CD4-positive, alpha-beta T cell treated with Interferon alpha-2 for 1 hour (primary cell): ENCODE measurements at regions not wholly inside any gene's neighbourhood (a gene's known extent, or its start where the extent isn't known, plus 50 kb on each side); places are given as distances from the start of the nearest gene placed in this dataset.
"Not testable (repeated sequence)": the region's sequence is repeated elsewhere in the genome, so short reads cannot be mapped to it uniquely, and the experiment has no call there.

ENCODE experiments used
- DNase-seq, 2 donors: peaks; one replicate each; pipeline ENCODE4 v3.0.0-alpha.2; 2020 to 2022

- no peak for DNase-seq
Observed at GRCh38 chr2:13649918-13650317, 933.2 kb downstream of the TRIB2 start.

- no peak for DNase-seq
Observed at GRCh38 chr2:13650586-13651180, 933.9 kb downstream of the TRIB2 start.

GRCh38 chr2:13651684-13652131, 935.0 kb downstream of the TRIB2 start:
- DNase-seq: no peak

GRCh38 chr2:13652531-13653313, 936.0 kb downstream of the TRIB2 start:
- DNase-seq: no peak

GRCh38 chr2:13654416-13654815, 937.7 kb downstream of the TRIB2 start:
- DNase-seq: no peak

GRCh38 chr2:13660231-13660630, 943.5 kb downstream of the TRIB2 start:
- DNase-seq: no peak

GRCh38 chr2:13662055-13662454, 945.3 kb downstream of the TRIB2 start:
- DNase-seq: no peak

- no peak for DNase-seq
Observed at GRCh38 chr2:13666582-13667414, 950.1 kb downstream of the TRIB2 start.

DNA sequence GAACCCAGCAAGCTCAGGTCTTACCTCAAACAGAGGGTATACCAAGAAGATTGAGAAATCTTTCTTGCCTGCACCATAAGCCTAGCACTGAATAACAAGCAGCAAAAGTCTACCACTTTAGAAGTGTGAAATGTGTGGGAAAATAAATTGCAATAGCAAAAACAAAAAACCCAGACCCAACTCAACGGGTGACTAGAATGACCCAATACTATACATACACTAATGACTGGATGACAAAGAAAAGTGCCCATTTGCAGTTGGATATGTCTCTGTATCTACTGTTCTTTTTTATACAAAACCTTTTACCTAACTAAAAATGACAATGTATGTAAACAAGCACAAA, 950.6 kb downstream of the TRIB2 start:
- DNase-seq: no peak

- no peak for DNase-seq
Observed at GRCh38 chr2:13669607-13670006, 952.9 kb downstream of the TRIB2 start.

DNA sequence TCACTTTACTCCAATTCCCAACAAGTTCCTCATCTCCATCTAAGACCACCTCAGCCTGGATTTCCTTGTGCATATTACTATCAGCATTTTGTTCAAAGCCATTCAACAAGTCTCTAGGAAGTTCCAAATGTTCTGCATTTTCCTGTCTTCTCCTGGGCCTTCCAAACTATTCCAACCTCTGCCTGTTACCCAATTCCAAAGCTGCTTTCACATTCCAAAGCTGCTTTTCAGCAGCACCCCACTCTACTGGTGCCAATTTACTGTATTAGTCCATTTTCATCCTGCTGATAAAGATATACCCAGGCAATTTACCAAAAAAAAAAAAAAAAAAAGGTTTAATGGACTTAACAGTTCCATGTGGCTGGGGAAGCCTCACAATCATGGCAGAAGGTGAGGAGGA, 957.1 kb downstream of the TRIB2 start:
- not testable (repeated sequence) for DNase-seq

- no peak for DNase-seq
Observed at GRCh38 chr2:13676269-13676668, 956.2 kb upstream of the LRATD1 start.

GRCh38 chr2:13681936-13682335, 950.6 kb upstream of the LRATD1 start:
- no peak for DNase-seq

DNA sequence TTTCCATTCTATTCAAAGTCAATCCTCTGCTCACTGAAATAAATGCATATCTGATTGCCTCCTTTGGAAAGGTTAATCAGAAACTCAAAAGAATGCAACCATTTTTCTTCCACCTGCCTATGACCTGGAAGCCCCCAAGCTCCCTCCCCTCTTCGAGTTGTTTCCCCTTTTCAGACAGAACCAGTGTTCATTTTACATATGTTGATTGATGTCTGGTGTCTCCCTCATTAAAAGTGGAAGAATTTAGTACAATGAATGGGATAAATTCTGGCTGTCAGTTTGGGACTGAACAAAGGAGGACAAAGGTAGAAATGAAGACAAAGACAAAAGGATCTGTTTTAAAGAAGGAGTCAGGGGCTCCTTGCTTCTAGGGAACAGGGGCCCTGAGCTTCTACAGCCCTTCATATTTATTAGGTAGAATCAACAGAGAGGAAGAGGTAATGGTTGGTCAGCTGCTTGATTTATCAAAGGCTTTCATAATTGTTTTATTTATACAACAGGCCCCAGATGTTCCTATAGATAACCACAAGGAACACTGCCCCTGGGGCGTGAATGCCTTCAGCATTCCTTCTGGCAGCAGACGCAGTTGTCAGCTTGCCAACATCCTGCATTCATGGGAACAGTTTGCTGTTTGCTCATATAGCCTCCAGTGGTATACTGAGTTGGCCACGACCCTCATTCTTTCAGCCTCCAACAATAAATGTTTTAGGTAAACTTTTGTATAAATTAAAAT, 949.8 kb upstream of the LRATD1 start:
- DNase-seq: no peak

- DNase-seq: no peak
Observed at GRCh38 chr2:13686262-13686661, 946.3 kb upstream of the LRATD1 start.

DNA sequence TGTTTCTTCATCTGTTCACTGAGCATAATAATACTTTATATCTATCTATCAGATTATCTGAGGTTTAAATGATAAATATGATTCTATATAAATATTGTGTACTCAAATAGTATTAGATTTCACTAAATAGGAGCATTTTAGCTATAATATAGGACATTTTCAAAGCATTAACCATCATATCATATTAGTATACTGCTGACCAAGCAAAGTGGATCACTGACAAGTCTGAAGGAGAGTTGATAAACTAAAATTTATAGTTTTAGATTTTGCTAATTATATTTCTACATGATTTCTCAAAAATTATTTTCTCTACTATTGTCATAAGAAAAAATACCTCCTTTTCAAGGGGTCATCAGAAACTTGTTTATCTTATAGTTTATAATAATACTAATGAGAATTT, 937.8 kb upstream of the LRATD1 start:
- no peak for DNase-seq

DNA sequence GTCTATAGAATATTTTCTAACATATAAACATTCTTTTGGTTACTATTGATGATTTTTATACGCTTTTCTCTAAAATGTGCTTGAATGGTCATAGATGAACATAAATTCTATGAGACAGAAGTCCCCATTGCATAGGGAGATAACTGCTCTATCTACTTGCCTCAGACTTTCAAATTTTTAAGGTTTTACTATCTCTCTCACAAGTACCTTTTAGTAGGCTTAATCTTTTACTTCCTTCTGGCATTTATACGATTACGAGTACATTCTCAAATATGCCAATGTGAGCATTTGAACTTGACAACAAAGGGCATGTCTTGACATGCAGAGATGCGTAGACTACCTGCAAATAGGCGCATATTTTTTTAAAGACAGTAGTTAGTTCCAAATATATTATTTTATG, 935.9 kb upstream of the LRATD1 start:
- DNase-seq: no peak

DNA sequence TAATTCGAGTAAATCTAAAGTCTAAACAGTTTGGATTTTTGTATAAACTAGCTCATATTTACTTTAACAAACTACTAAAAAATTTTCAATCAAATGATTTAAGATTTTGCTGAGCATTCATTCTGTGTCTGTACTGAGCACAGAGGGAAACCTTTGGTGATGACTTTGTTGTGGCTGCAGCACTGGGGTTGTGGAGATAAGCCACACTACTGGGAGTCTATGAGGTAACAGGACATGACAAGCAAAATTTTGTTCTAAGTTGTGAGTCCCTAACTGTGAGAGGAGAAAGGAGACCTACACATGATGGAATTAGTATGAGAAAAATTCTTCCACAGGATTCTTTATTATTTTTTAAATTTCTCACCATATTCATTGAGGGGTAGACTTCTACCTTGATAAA, 933.7 kb upstream of the LRATD1 start:
- no peak for DNase-seq

- DNase-seq: not testable (repeated sequence)
Observed at GRCh38 chr2:13699939-13700338, 932.6 kb upstream of the LRATD1 start.

- no peak for DNase-seq
Observed at GRCh38 chr2:13711154-13711553, 921.4 kb upstream of the LRATD1 start.

DNA sequence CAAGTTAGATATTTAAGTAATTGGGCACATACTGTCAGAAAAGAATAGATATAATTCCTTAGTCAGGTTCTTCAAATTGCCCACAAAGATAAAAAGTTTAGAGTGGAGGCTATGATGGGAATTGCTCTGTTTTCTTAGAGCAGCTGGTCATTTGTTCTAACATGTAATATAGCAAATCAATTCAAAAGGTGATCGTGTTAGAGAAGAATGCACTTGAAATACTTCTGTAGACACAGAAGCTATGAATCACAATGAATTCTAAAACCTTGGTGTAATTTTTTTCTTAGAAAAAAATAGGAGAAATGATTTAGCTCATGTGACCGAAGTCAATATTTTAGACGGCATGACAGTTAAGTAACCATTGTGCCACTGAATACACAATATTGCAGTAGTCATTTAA, 918.1 kb upstream of the LRATD1 start:
- DNase-seq: no peak

GRCh38 chr2:13725945-13726344, 906.6 kb upstream of the LRATD1 start:
- no peak for DNase-seq

DNA sequence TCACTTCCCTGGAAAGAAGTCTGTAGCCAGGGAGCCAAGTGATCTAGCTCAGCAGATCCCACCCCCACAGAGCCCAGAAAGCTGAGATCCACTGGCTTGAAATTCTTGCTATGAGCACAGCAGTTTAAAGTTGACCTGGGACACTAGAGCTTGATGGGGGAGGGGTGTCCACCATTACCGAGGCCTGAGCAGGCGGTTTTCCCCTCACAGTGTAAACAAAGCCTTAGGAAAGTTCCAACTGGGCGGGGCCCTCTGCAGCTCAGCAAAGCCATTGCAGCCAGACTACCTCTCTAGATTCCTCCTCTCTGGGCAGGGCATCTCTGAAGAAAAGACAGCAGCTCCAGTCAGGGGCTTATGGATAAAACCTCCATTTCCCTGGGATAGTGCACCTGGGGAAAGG, 887.2 kb upstream of the LRATD1 start:
- DNase-seq: no peak
